ELF-1 (cell line): ENCODE measurements at regions not wholly inside any gene's neighbourhood (a gene's known extent, or its start where the extent isn't known, plus 50 kb on each side); places are given as distances from the start of the nearest gene placed in this dataset.

ENCODE experiments used
- DNase-seq: peaks from one replicate; pipeline ENCODE4 v3.0.0-alpha.2; 2016; ENCODE audit warnings: low read depth, low spot score

- DNase-seq: no peak
These were observed 50.0 kb upstream of the DGKG start for GRCh38 chr3:186411994-186412393.
